ENCODE measurements at regions not wholly inside any gene's neighbourhood (a gene's known extent, or its start where the extent isn't known, plus 50 kb on each side); places are given as distances from the start of the nearest gene placed in this dataset.

GRCh38 chr1:22295396-22295795, 152.5 kb upstream of the WNT4 start:
- Histone ChIP-seq H3K27me3 (no peaks in the 10 kb centered on the region), H3K27ac (no peak overlapping the region), H3K4me3 (no peak overlapping the region), H3K4me1 (peaks cover 0 to 10% of the 10 kb centered on the region in 2 donors), H3K36me3 (no peaks in the 10 kb centered on the region), H3K9me3 (no peaks in the 10 kb centered on the region)
- intact Hi-C loops (cut with DNase I; ENCODE audit: low total_unique reads), result no loop called here
- peak in 1 of 2 donors; percentile 10 for DNase-seq (ENCODE audit: low spot score in 2 of 2)
- TF ChIP-seq POLR2AphosphoS5 (IDR thresholded peaks at IDR 0.05), result no peak
- TF ChIP-seq CTCF (IDR thresholded peaks at IDR 0.05), result no peak

- no peaks in the 10 kb centered on the region for H3K36me3 ChIP-seq
- H3K27ac ChIP-seq, result peak overlapping the region; percentile 76 to 87
- H3K4me1 ChIP-seq, result peaks cover 0 to 10% of the 10 kb centered on the region in 2 donors
- no peaks in the 10 kb centered on the region for H3K9me3 ChIP-seq
- no peaks in the 10 kb centered on the region for H3K27me3 ChIP-seq
- intact Hi-C loops (cut with DNase I; ENCODE audit: low total_unique reads), result no loop called here
- no peak overlapping the region for H3K4me3 ChIP-seq
- TF ChIP-seq CTCF (IDR thresholded peaks at IDR 0.05) (no peak), POLR2AphosphoS5 (IDR thresholded peaks at IDR 0.05) (no peak), POLR2A (IDR thresholded peaks at IDR 0.05) (no peak)
- DNase-seq (ENCODE audit: low spot score in 2 of 2), result peak in 1 of 2 donors; percentile 14
Observed at GRCh38 chr1:22295856-22296255, 153.0 kb upstream of the WNT4 start.

- peak overlapping the region in 1 of 3 donors; percentile 25 for H3K4me3 ChIP-seq
- DNase-seq (ENCODE audit: low spot score in 2 of 2), result peak; percentile 56 to 85
- peaks cover 0 to 10% of the 10 kb centered on the region in 2 donors for H3K4me1 ChIP-seq
- H3K27me3 ChIP-seq, result no peaks in the 10 kb centered on the region
- H3K36me3 ChIP-seq, result no peaks in the 10 kb centered on the region
- H3K9me3 ChIP-seq, result no peaks in the 10 kb centered on the region
- peak in 2 of 3 donors; percentile 46 to 53 for TF ChIP-seq POLR2AphosphoS5 (IDR thresholded peaks at IDR 0.05)
- TF ChIP-seq POLR2A (IDR thresholded peaks at IDR 0.05), result no peak
- H3K27ac ChIP-seq, result peak overlapping the region; percentile 76 to 87
- intact Hi-C loops (cut with DNase I; ENCODE audit: low total_unique reads), result no loop called here
Observed at GRCh38 chr1:22296701-22297591, 154.0 kb upstream of the WNT4 start.

- TF ChIP-seq CTCF (IDR thresholded peaks at IDR 0.05), result no peak
- TF ChIP-seq POLR2A (IDR thresholded peaks at IDR 0.05), result no peak
- TF ChIP-seq POLR2AphosphoS5 (IDR thresholded peaks at IDR 0.05), result no peak
- no peaks in the 10 kb centered on the region for H3K36me3 ChIP-seq
- intact Hi-C loops (cut with DNase I; ENCODE audit: low total_unique reads), result no loop called here
- DNase-seq (ENCODE audit: low spot score in 2 of 2), result peak in 1 of 2 donors; percentile 22
- no peaks in the 10 kb centered on the region for H3K27me3 ChIP-seq
- no peak overlapping the region for H3K4me3 ChIP-seq
- peak overlapping the region; percentile 76 to 87 for H3K27ac ChIP-seq
- peaks cover 0 to 10% of the 10 kb centered on the region in 2 donors for H3K4me1 ChIP-seq
- no peaks in the 10 kb centered on the region for H3K9me3 ChIP-seq
Observed at GRCh38 chr1:22297999-22298398, 153.7 kb upstream of the ZBTB40 start.

GRCh38 chr1:22303816-22304215, 147.8 kb upstream of the ZBTB40 start:
- no peak for DNase-seq (ENCODE audit: low spot score in 2 of 2)
- Histone ChIP-seq H3K27ac (no peak overlapping the region), H3K4me3 (no peak overlapping the region), H3K4me1 (no peaks in the 10 kb centered on the region), H3K9me3 (peaks cover 0 to 8% of the 10 kb centered on the region in 2 donors), H3K36me3 (no peaks in the 10 kb centered on the region), H3K27me3 (no peaks in the 10 kb centered on the region)
- TF ChIP-seq POLR2AphosphoS5 (IDR thresholded peaks at IDR 0.05) (no peak), POLR2A (IDR thresholded peaks at IDR 0.05) (no peak), CTCF (IDR thresholded peaks at IDR 0.05) (no peak)
- intact Hi-C loops (cut with DNase I; ENCODE audit: low total_unique reads), result no loop called here
